HCT116 (cell line): ENCODE measurements at regions not wholly inside any gene's neighbourhood (a gene's known extent, or its start where the extent isn't known, plus 50 kb on each side); places are given as distances from the start of the nearest gene placed in this dataset.

Experiments
- ATAC-seq: fragments of 200-7000 bp; cut with Tn5 transposase; 2 replicates; pipeline ENCODE4 v1.9.1; 2020; ENCODE audit warnings: mild to moderate bottlenecking, moderate library complexity
- BruUV-seq: library from RNA; stranded (reverse); fragments of 400-500 nt; replicated peaks from 2 replicates; lab custom pipeline; 2021; lab: Mats Ljungman, UMichigan
- CTCF ChIA-PET: fragments of 300-600 bp; sonication (Branson Sonifier 250); formaldehyde crosslinking; loops from one replicate; lab custom pipeline; 2021; ENCODE audit warnings: antibody characterized with exemption; lab: Charles Lee
- POLR2A ChIA-PET: fragments of 300-600, 350-600 bp; sonication (Branson Sonifier 250); formaldehyde crosslinking; loops from one replicate; lab custom pipeline; 2021; ENCODE audit warnings: antibody characterized with exemption; lab: Charles Lee
- RAD21 ChIA-PET, 2 experiments: fragments of 300-600 bp; sonication (Branson Sonifier 250); formaldehyde crosslinking; loops; one replicate each; lab custom pipeline; 2023; ENCODE audit warnings: low total read pairs in 2 of 2; ENCODE audit not compliant: uncharacterized antibody in 2 of 2, unreplicated experiment in 2 of 2, low non-redundant PET in 1 of 2; lab: Charles Lee
- DNase-seq: peaks from one replicate; pipeline ENCODE4 v3.0.0-alpha.2; 2010; ENCODE audit warnings: low read depth, low spot score
- H2AFZ ChIP-seq: fragments of 200-600 bp; shearing (Covaris generic), sonication (generic); 2 replicates; pipeline ENCODE4 v1.6.1; 2017; ENCODE audit warnings: low read depth, mixed run types, mixed read lengths, antibody characterized with exemption, low read length; ENCODE audit not compliant: poor library complexity, severe bottlenecking
- H3K27ac ChIP-seq: 2 replicates; pipeline ENCODE4 v1.5.1; 2012; ENCODE audit warnings: low read depth, low read length
- H3K27me3 ChIP-seq: fragments of 200-600 bp; sonication (generic); 2 replicates; pipeline ENCODE4 v1.6.1; 2016; ENCODE audit warnings: mixed run types, low read length, mixed read lengths; ENCODE audit not compliant: insufficient read depth
- H3K36me3 ChIP-seq, 2 experiments: fragments of 200-500 bp in 1 of 2; fragments of 200-600 bp in 1 of 2; sonication (Bioruptor generic) in 1 of 2; sonication (generic) in 1 of 2; 2 replicates each; pipeline versions ENCODE4 v1.5.1 to v1.6.1; 2014 to 2016; ENCODE audit warnings: low read length in 2 of 2, inconsistent platforms in 1 of 2, mixed read lengths in 1 of 2, mixed run types in 1 of 2; ENCODE audit not compliant: insufficient read depth in 2 of 2, control insufficient read depth in 1 of 2
- H3K4me1 ChIP-seq, 2 experiments: fragments of 200-600 bp in 1 of 2; sonication (generic) in 1 of 2; 2 replicates each; pipeline versions ENCODE4 v1.5.1 to v1.6.1; 2012 to 2017; ENCODE audit warnings: low read length in 2 of 2, inconsistent platforms in 1 of 2, mild to moderate bottlenecking in 1 of 2, mixed read lengths in 1 of 2, mixed run types in 1 of 2, moderate library complexity in 1 of 2; ENCODE audit not compliant: insufficient read depth in 2 of 2, control insufficient read depth in 1 of 2
- H3K4me2 ChIP-seq: fragments of 200-600 bp; sonication (generic); 2 replicates; pipeline ENCODE4 v1.6.1; 2017; ENCODE audit warnings: mixed run types, low read length, mixed read lengths
- H3K4me3 ChIP-seq, 2 experiments: fragments of 200-600 bp in 1 of 2; sonication (generic) in 1 of 2; replicated peaks in 1 of 2; 2 replicates each; pipeline ENCODE4 v1.5.1; 2011 to 2016; ENCODE audit warnings: low read length in 2 of 2, control low read depth in 1 of 2, low read depth in 1 of 2, mild to moderate bottlenecking in 1 of 2, mixed read lengths in 1 of 2, mixed run types in 1 of 2
- H3K79me2 ChIP-seq: fragments of 200-600 bp; sonication (generic); 2 replicates; pipeline ENCODE4 v1.6.1; 2017; ENCODE audit warnings: mild to moderate bottlenecking, mixed run types, low read length, moderate library complexity, mixed read lengths; ENCODE audit not compliant: insufficient read depth
- H3K9ac ChIP-seq: fragments of 200-600 bp; sonication (generic); 2 replicates; pipeline ENCODE4 v1.6.1; 2016; ENCODE audit warnings: low read length, mixed read lengths
- H3K9me2 ChIP-seq: fragments of 200-600 bp; sonication (generic), shearing (Covaris generic); 2 replicates; pipeline ENCODE4 v1.6.1; 2017; ENCODE audit warnings: mixed run types, mild to moderate bottlenecking, moderate library complexity; ENCODE audit not compliant: insufficient read depth
- H3K9me3 ChIP-seq, 2 experiments: fragments of 200-500 bp in 1 of 2; fragments of 200-600 bp in 1 of 2; sonication (Bioruptor generic) in 1 of 2; sonication (generic) in 1 of 2; 2 replicates each; pipeline ENCODE4 v1.6.1; 2014 to 2017; ENCODE audit warnings: low read length in 2 of 2, mixed read lengths in 2 of 2, inconsistent platforms in 1 of 2, low read depth in 1 of 2, mild to moderate bottlenecking in 1 of 2, mixed run types in 1 of 2, moderate library complexity in 1 of 2; ENCODE audit not compliant: control insufficient read depth in 1 of 2, insufficient read depth in 1 of 2
- H4K20me1 ChIP-seq: fragments of 200-600 bp; sonication (generic), shearing (Covaris generic); 2 replicates; pipeline ENCODE4 v1.6.1; 2017; ENCODE audit warnings: mixed run types, mild to moderate bottlenecking, moderate library complexity; ENCODE audit not compliant: insufficient read depth
- CEBPB ChIP-seq: IDR thresholded peaks from 2 replicates; pipeline ENCODE4 v1.6.1; 2012; ENCODE audit warnings: low read depth
- EZH2phosphoT487 ChIP-seq: fragments of 200-600 bp; IDR thresholded peaks from 2 replicates; pipeline ENCODE4 v1.6.1; 2018; ENCODE audit warnings: antibody characterized with exemption, borderline replicate concordance
- MAX ChIP-seq: IDR thresholded peaks from 2 replicates; pipeline ENCODE4 v1.6.1; 2012
- SP1 ChIP-seq: IDR thresholded peaks from 2 replicates; pipeline ENCODE4 v1.6.1; 2012; ENCODE audit warnings: low read depth
- YY1 ChIP-seq: IDR thresholded peaks from 2 replicates; pipeline ENCODE4 v1.6.1; 2011; ENCODE audit warnings: low read length, low read depth, moderate library complexity, mild to moderate bottlenecking; ENCODE audit not compliant: insufficient replicate concordance; ENCODE audit errors: extremely low read depth
- intact Hi-C: fragments of 100-400 bp; cut with micrococcal nuclease; formaldehyde crosslinking; loops from 2 replicates; pipeline ENCODE4 v1.10.0; 2022
- TF ChIP-seq, protein P1 (sequence below): IDR thresholded peaks from 2 replicates; pipeline ENCODE4 v1.6.1; 2012; ENCODE audit warnings: low read depth
- TF ChIP-seq, protein P2 (sequence below): IDR thresholded peaks from 2 replicates; pipeline ENCODE4 v1.6.1; 2011; ENCODE audit warnings: mild to moderate bottlenecking, low read length, moderate library complexity; ENCODE audit not compliant: insufficient replicate concordance; ENCODE audit errors: extremely low read depth

DNA sequence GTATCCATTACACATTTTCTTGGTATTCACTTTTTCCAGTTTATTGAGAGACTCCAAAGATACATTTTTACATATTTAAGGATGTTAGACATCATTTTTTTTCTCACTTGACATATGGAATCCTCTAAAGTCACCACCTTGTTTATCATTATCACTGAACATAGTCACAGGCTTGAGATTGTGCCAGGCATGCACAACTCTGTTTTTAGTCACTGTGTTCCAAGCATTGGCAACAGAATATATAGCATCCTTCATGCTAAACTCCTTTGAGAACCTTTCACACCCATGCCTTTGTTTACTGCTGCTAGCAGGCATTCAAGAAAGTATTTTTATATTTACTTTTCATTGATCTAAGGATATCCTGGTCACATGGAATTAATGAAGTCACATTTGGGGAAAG lies 668.6 kb upstream of the ARRDC3 start:
- Histone ChIP-seq H3K79me2 (no peaks in the 10 kb centered on the region), H3K36me3 (no peaks in the 10 kb centered on the region), H3K4me1 (no peaks in the 10 kb centered on the region), H3K27me3 (no peaks in the 10 kb centered on the region), H2AFZ (no peak overlapping the region), H3K4me3 (no peak overlapping the region), H3K9me2 (no peaks in the 10 kb centered on the region; the same call in 1 of the 2 replicates), H4K20me1 (no peaks in the 10 kb centered on the region), H3K9me3 (no peaks in the 10 kb centered on the region), H3K4me2 (no peak overlapping the region), H3K9ac (no peak overlapping the region), H3K27ac (no peak overlapping the region)
- intact Hi-C loops = no loop called here
- DNase-seq (no peak), ATAC-seq (no peak)
- BruUV-seq = no TSS peak
- ChIA-PET CTCF (no interaction called here), RAD21 (no interaction called here), POLR2A (no interaction called here)
- TF ChIP-seq CEBPB = no peak
- TF ChIP-seq, protein P1, sequence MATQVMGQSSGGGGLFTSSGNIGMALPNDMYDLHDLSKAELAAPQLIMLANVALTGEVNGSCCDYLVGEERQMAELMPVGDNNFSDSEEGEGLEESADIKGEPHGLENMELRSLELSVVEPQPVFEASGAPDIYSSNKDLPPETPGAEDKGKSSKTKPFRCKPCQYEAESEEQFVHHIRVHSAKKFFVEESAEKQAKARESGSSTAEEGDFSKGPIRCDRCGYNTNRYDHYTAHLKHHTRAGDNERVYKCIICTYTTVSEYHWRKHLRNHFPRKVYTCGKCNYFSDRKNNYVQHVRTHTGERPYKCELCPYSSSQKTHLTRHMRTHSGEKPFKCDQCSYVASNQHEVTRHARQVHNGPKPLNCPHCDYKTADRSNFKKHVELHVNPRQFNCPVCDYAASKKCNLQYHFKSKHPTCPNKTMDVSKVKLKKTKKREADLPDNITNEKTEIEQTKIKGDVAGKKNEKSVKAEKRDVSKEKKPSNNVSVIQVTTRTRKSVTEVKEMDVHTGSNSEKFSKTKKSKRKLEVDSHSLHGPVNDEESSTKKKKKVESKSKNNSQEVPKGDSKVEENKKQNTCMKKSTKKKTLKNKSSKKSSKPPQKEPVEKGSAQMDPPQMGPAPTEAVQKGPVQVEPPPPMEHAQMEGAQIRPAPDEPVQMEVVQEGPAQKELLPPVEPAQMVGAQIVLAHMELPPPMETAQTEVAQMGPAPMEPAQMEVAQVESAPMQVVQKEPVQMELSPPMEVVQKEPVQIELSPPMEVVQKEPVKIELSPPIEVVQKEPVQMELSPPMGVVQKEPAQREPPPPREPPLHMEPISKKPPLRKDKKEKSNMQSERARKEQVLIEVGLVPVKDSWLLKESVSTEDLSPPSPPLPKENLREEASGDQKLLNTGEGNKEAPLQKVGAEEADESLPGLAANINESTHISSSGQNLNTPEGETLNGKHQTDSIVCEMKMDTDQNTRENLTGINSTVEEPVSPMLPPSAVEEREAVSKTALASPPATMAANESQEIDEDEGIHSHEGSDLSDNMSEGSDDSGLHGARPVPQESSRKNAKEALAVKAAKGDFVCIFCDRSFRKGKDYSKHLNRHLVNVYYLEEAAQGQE = no peak
- no peak for TF ChIP-seq EZH2phosphoT487
- TF ChIP-seq, protein P2, sequence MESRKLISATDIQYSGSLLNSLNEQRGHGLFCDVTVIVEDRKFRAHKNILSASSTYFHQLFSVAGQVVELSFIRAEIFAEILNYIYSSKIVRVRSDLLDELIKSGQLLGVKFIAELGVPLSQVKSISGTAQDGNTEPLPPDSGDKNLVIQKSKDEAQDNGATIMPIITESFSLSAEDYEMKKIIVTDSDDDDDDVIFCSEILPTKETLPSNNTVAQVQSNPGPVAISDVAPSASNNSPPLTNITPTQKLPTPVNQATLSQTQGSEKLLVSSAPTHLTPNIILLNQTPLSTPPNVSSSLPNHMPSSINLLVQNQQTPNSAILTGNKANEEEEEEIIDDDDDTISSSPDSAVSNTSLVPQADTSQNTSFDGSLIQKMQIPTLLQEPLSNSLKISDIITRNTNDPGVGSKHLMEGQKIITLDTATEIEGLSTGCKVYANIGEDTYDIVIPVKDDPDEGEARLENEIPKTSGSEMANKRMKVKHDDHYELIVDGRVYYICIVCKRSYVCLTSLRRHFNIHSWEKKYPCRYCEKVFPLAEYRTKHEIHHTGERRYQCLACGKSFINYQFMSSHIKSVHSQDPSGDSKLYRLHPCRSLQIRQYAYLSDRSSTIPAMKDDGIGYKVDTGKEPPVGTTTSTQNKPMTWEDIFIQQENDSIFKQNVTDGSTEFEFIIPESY = no peak
- TF ChIP-seq SP1 = no peak
- no peak for TF ChIP-seq MAX
- TF ChIP-seq YY1 = no peak
